GM06990 (cell line): ENCODE measurements at regions not wholly inside any gene's neighbourhood (a gene's known extent, or its start where the extent isn't known, plus 50 kb on each side); places are given as distances from the start of the nearest gene placed in this dataset.

Experiments used
- DNase-seq: peaks from one replicate; pipeline ENCODE4 v3.0.0-alpha.2; 2011; ENCODE audit not compliant: insufficient read length; ENCODE audit errors: extremely low read depth
- H3K27me3 ChIP-seq: replicated peaks from 2 replicates; pipeline ENCODE4 v1.6.0; 2011; ENCODE audit warnings: low read length; ENCODE audit not compliant: control insufficient read depth, insufficient read depth
- H3K36me3 ChIP-seq: 2 replicates; pipeline ENCODE4 v1.5.1; 2011; ENCODE audit warnings: low read length; ENCODE audit not compliant: control insufficient read depth, insufficient read depth
- H3K4me3 ChIP-seq: replicated peaks from 2 replicates; pipeline ENCODE4 v1.5.1; 2011; ENCODE audit warnings: low read depth, mild to moderate bottlenecking, control low read depth, low read length
- TF ChIP-seq, protein P1 (sequence below): IDR thresholded peaks from 2 replicates; pipeline ENCODE4 v1.5.1; 2011; ENCODE audit warnings: low read length, control low read depth, mild to moderate bottlenecking, inconsistent platforms; ENCODE audit not compliant: insufficient read depth, poor library complexity, severe bottlenecking

DNA sequence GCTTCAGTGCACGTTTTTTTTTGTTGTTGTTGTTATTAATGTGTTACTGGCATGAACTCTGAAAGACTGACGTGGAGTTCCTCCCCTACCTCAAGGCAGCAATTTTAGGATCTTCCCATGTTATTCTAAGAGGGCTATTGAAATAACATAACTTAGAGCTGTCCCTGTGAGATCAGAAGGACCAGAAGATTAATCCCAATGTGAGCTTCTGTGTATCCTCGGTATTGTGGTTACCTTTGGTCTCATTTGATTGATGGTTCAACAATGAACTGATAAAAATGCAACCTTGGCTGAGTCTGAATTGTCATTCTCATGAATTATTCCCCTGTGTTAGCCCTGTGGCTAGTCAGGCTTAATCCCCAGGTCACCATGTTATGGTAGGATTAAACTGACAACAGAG lies 394.1 kb downstream of the TRIB2 start:
- no peaks in the 10 kb centered on the region for H3K36me3 ChIP-seq
- H3K4me3 ChIP-seq: no peak overlapping the region
- no peak for DNase-seq
- TF ChIP-seq, protein P1, sequence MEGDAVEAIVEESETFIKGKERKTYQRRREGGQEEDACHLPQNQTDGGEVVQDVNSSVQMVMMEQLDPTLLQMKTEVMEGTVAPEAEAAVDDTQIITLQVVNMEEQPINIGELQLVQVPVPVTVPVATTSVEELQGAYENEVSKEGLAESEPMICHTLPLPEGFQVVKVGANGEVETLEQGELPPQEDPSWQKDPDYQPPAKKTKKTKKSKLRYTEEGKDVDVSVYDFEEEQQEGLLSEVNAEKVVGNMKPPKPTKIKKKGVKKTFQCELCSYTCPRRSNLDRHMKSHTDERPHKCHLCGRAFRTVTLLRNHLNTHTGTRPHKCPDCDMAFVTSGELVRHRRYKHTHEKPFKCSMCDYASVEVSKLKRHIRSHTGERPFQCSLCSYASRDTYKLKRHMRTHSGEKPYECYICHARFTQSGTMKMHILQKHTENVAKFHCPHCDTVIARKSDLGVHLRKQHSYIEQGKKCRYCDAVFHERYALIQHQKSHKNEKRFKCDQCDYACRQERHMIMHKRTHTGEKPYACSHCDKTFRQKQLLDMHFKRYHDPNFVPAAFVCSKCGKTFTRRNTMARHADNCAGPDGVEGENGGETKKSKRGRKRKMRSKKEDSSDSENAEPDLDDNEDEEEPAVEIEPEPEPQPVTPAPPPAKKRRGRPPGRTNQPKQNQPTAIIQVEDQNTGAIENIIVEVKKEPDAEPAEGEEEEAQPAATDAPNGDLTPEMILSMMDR: no peak
- H3K27me3 ChIP-seq: no peaks in the 10 kb centered on the region; the same call in 1 of the 2 replicates

DNA sequence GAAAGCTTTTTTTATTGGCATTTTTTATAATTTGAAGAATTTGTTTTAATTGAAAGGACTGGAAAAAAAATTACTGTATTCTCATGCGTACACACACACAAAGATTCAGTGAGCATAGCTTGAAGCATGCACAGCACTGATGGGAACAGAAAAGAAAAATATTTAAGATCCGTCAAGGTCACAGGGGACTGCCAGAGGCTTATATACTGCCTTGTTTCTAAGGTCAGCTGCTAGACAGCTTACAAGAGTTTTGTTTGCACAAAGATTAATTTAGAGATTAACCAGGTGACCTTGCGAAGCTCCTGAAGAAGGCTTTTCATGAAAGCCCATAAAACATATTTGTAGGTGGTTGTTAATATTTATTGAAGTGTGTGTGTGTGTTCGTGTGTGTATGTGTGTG lies 396.3 kb downstream of the TRIB2 start:
- TF ChIP-seq, protein P1: no peak
- no peaks in the 10 kb centered on the region; the same call in 1 of the 2 replicates for H3K27me3 ChIP-seq
- no peak overlapping the region for H3K4me3 ChIP-seq
- DNase-seq: no peak
- no peaks in the 10 kb centered on the region for H3K36me3 ChIP-seq

DNA sequence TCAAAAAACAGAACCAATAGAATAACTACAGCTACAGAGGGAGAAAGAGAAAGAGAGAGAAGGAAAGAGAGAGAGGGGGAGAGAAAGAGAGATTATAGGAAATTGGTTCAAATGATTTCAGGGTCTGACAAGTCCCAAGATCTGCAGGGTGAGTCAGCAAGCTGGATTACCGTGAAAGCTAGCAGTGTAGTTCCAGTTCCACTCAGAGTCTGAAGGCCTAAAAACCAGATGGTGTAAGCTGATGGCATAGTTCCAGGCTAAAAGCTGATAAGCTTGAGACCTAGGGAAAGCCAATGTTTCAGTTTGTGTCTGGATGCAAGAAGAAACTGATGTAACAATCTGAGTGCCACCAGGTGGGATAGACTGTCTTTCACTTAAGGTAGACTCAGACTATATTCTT lies 397.7 kb downstream of the TRIB2 start:
- DNase-seq: no peak
- Histone ChIP-seq H3K4me3 (no peak overlapping the region), H3K36me3 (no peaks in the 10 kb centered on the region), H3K27me3 (no peaks in the 10 kb centered on the region)
- TF ChIP-seq, protein P1: no peak

DNA sequence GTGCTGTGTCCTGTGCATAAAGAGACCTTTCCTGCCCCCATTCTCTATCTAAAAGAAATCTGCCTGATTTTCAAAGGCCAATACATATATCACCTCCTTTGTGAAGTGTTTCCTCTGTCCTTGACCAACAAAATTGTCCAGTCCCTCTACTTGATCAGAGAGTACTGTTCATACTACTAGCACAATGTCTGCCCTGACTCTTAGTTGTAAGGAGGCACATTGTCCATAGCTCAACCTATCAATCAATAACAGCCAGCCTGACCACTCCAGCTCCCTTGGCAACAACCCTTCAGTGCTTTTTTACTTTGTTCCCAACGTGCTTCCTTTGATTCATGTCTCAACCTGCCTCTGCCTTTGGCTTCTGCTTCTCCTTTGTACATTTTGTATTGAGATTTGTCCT lies 398.9 kb downstream of the TRIB2 start:
- H3K4me3 ChIP-seq: no peak overlapping the region
- DNase-seq: no peak
- TF ChIP-seq, protein P1: no peak
- no peaks in the 10 kb centered on the region for H3K36me3 ChIP-seq
- no peaks in the 10 kb centered on the region for H3K27me3 ChIP-seq

DNA sequence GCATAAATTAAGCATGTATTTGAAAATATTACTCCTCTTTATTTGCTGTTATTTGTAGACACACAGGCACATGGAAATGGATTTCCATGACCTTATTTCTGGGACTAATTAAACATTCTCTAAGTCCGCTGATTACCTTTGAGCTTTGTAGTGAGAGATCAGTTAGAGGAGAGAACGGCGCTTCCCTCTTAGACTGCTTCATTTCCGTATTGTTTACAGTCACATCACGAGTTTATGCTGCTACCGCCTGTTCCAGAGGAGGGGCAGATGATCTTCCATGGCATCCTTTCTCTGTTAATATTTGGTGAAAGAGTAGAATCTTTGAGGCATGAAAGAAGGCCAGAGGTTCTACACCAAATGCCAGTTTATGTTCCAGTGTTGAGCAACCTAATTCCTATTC lies 404.4 kb downstream of the TRIB2 start:
- no peaks in the 10 kb centered on the region for H3K27me3 ChIP-seq
- H3K36me3 ChIP-seq: no peaks in the 10 kb centered on the region
- no peak overlapping the region for H3K4me3 ChIP-seq
- TF ChIP-seq, protein P1: no peak
- DNase-seq: no peak

DNA sequence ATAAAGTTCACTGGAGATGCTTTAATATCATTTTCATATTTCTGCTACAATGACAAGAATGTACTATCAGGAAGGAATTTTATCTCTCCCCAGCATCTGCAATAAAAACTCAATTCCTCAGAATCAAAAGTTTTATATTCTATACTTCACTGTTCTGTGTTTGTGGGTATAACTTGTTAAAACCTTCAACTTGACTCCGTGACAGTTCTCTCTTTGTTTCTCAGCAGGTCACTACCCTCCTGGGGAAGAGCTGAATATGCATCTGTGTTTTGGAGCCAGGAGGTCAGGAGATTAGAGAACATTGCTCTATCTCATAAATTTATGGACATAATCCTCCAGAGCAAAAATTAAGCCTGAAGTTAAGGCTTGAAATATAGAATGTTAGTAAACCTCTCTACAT lies 411.4 kb downstream of the TRIB2 start:
- Histone ChIP-seq H3K36me3 (no peaks in the 10 kb centered on the region), H3K27me3 (no peaks in the 10 kb centered on the region), H3K4me3 (no peak overlapping the region)
- DNase-seq: no peak
- TF ChIP-seq, protein P1: no peak
